OCI-M2 (cell line): ENCODE measurements at regions not wholly inside any gene's neighbourhood (a gene's known extent, or its start where the extent isn't known, plus 50 kb on each side); places are given as distances from the start of the nearest gene placed in this dataset.
"Not testable (repeated sequence)": the region's sequence is repeated elsewhere in the genome, so short reads cannot be mapped to it uniquely, and the experiment has no call there.

ENCODE experiments used
- DNase-seq: peaks from one replicate; lab custom pipeline; 2025; ENCODE audit not compliant: unreplicated experiment; lab: John Stamatoyannopoulos, UW

DNA sequence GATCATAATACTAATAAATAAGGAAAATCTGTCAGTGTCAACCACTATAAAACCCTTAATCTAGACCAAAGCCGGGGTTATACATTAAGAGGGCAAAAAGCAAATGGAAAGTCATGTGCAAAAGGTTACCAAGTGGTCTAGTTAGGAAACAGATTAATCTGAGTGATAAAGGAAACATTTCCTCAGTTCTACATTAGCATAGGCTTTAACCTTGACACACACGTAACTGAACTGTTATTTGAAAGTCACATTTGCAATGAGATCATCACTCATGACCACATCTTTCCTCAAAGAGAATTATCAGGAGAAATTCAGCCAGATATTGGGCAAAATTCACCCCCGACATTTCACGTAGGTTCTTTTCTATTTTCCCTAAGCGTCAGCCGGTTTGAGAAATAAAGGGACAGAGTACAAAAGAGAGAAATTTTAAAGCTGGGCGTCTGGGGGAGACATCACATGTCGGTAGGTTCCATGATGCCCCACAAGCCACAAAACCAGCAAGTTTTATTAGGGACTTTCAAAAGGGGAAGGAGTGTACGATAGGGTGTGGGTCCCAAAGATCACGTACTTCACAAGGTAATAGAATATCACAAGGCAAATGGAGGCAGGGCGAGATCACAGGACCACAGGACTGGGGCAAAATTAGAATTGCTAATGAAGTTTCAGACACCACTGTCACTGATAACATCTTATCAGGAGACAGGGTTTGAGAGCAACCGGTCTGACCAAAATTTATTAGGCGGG, 76.8 kb upstream of the DST start:
- DNase-seq, result not testable (repeated sequence)

DNA sequence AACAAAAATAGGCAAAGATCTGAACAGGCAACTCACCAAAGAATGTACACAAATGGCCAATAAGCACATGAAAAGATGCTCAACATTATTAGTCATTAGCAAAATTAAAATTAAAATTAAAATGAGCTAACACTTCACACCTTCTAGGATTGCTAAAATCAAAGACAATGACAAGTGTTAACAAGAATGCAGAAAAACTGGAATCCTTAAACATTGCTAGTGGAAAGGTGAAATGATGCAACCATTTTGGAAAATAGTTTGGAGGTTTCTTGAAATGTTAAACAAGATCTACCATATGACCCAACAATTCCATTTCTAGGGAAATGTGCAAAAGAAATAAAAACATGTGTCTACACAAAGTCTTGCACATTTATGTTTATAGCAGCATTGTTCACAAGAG, 75.5 kb upstream of the DST start:
- no peak for DNase-seq

GRCh38 chr6:56716229-56716628, 73.5 kb upstream of the DST start:
- DNase-seq, result no peak

DNA sequence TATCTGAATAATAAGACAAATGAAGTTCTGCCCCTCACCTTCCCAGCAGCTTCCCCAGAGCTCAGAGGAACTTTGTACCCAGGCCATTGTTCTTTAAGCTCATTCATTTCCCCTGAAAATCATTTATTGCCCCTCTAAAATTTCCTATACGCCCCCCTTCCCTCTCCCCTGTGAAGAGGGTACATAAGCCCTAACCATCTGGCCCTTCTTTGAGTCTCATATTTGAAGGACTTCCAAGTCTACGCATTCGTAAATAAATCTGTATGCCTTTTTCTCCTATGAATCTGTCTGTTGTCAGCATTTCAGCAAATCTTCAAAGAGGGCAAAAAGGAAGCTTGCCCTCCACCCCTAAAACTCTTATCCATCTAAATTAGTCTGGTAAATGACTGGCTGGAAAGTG, 73.1 kb upstream of the DST start:
- DNase-seq, result no peak

DNA sequence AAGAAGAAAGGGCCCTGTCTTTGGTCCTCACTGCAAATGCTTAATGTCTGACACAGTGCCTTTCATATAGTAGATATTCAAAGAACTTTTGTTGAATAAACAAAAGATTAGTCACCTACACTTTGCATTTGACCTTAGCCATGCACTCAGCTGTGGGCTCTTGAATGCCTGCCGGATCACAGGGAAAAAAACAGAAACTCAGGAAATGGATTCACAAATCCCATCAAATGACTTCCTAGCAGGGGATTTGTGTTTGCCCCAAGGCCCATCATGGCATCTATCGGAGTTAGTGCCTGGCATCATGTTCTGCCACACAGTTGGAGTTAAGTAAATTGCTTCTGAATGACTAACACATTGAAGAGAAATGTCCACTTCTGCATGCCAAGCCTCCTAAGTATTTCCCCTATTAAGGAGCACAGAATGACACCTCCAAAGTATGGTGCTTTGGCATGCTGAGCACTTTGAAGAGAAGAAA, 72.3 kb upstream of the DST start:
- no peak for DNase-seq

- no peak for DNase-seq
Observed at GRCh38 chr6:56714273-56714672, 71.6 kb upstream of the DST start.

GRCh38 chr6:56713254-56713672, 70.6 kb upstream of the DST start:
- DNase-seq, result no peak

- DNase-seq, result no peak
Observed at GRCh38 chr6:56710967-56711366, 68.3 kb upstream of the DST start.

GRCh38 chr6:56709650-56710049, 67.0 kb upstream of the DST start:
- DNase-seq, result no peak

DNA sequence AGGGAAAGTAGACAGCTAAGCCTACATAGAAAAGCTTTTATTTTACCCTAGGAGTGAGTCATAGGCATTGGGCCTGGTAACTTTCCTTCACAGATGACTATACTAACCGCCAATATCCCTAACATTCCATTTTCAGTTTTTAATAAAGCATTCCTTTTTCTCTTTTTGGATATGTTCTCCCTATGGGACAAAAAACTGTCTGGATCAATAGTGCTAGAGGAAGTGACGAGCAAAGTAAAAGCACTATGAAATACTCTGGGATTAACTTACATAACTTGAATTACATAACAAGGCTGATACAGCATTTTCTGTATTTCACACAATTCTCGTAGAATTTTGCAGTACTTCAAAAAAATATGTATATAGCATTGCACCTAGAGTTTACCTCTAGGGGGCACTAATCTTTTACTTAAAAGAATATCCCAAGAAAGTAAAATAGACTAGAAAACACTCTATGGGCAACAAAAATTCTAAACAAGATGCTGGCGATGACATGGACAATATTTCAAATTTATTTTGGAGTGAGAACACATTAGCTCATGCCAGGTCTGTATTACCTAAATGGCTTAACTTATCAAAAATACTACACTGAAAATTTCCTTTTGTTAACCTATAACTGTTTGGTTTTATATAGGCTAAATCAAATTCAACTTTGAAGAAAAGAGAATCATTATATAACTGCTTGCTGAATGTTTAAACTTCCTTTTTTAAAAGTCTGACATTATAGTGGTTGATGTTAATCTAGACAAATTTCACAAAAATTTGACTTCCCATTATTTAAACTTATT, 66.3 kb upstream of the DST start:
- no peak for DNase-seq

DNA sequence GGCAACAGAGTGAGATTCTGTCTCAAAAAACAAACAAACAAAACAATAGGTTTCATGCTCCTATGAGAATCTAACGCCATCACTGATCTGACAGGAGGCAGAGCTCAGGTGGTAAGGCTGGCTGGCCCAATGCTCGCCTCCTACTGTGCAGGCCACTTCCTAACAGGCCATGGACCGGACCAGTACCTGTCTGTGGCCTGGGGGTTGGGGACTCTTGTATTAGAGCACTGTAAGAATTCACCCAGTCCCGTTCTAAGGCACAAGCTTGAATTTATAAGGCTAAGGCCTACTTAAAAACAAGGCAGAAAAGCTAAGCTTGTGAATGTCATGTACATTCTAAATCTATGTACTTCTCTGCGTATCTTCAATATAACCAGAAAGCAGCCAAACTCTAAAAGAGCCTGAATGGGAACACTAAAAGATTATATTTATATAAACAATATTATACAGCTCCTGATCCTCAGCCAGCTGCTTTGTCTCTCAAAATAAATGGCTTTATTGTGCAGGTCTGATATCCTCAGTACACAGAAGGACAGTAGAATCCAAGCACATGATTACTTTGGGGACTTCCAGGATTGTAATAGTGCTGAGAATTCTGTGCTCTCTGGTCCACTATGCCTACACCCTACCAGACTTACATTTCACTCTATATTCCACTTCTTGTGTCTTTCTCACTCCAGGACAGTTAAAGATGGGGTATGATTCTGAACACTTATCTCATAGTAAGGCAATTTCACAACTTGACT, 64.5 kb upstream of the DST start:
- no peak for DNase-seq

DNA sequence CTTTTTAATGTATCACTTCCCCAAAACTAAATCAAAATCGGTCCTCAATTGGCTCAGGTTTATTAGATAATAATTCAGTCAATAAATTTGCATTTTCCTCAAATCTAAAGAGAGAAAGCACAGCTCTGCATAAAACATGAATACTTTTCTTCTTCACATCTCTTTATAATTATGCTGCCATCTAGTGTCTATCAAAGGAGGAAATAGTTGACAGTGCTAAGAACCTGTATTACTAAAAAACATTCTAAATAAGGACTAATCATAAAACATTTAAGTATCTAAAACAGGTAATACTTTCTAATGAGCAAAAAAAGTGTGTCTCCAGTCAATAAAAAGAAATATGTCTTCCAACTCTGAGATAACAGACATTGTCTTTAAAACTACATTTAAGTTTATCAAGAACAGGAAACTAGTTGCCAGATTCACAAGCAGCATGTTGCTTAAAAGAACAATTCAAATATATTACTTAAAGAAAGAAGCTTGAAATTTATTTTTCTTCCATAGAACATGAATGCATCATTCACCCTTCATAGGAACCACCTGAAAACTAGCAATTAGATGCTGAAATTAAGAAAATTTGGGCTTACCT, 56.5 kb upstream of the DST start:
- no peak for DNase-seq

GRCh38 chr6:56695702-56696101, 53.0 kb upstream of the DST start:
- no peak for DNase-seq

GRCh38 chr6:56694002-56694401, 51.3 kb upstream of the DST start:
- DNase-seq, result no peak

DNA sequence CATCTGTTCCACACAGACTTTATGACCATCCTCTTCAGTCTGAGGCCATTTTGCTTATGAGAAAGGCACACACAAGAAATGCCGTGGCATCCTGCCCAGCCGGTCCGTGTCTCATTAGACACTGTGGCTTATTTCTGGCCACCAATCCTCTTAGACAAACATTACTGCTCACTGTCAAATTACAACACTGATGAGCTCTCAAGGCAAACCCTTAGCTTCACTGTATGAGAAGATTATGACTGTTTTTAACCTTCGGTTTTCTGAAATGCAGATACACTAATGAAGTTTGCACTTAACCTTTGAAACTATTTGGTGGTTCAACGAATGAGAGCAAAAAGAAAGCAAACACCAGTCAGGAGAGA, 50.5 kb upstream of the DST start:
- no peak for DNase-seq

- DNase-seq, result no peak
Observed at GRCh38 chr6:56692523-56693245, 50.0 kb upstream of the DST start.
